ENCODE measurements at regions not wholly inside any gene's neighbourhood (a gene's known extent, or its start where the extent isn't known, plus 50 kb on each side); places are given as distances from the start of the nearest gene placed in this dataset.
A peak's percentile ranks its signal among the peaks of the same experiment; 100 is the strongest.

DNA sequence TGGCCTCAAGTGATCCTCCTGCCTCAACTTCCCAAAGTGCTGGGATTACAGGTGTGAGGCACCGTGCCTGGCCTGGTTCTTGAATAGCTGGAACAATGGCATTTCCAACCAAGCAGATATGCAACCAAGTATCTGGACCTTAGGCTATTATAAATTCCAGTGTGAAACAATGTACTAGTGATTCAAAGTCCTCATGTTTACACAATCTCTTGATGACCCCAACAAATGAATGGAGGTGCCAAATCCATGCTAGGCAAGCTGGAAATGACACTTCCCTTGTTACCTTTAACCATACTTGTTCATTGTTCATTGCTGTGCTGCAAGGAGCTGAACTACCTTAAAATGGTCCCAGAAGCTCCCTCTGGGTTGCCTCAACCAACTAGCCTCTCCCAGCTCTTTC, 282.2 kb upstream of the KLF14 start:
- H3K36me3 Mint-ChIP-seq (ENCODE audit: low read depth): peaks cover 21% of the 10 kb centered on the region
- no peak overlapping the region for H3K27ac Mint-ChIP-seq
- H3K9me3 Mint-ChIP-seq: peaks cover 5% of the 10 kb centered on the region
- intact Hi-C loops (cut with micrococcal nuclease): no loop called here
- DNase-seq: no peak
- no peaks in the 10 kb centered on the region for H3K27me3 Mint-ChIP-seq
- H3K4me3 Mint-ChIP-seq: no peak overlapping the region
- peaks cover 50% of the 10 kb centered on the region for H3K4me1 Mint-ChIP-seq

DNA sequence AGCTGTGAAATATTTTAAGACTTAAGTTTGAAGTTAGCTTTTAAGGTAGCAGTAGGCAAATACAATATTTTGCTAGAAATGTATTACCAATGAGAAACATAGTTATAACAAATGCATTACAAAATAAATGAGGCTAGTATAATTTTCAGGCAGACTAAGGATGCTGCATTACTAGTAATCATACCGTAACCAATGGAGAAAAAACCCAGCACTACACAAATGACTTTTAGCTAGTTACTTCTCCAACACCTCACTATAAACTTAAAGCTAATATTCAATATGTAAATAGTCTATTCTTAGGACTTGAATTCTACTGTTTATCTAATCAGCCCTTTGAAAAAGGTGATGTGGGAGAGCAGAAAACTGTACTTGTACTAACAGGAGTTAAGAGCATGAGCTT, 285.3 kb upstream of the KLF14 start:
- no peak overlapping the region for H3K27ac Mint-ChIP-seq
- H3K4me1 Mint-ChIP-seq: peaks cover 41% of the 10 kb centered on the region
- H3K9me3 Mint-ChIP-seq: peaks cover 9% of the 10 kb centered on the region
- H3K4me3 Mint-ChIP-seq: no peak overlapping the region
- no peak for DNase-seq
- H3K36me3 Mint-ChIP-seq (ENCODE audit: low read depth): peaks cover 39% of the 10 kb centered on the region
- intact Hi-C loops (cut with micrococcal nuclease): no loop called here
- H3K27me3 Mint-ChIP-seq: no peaks in the 10 kb centered on the region

DNA sequence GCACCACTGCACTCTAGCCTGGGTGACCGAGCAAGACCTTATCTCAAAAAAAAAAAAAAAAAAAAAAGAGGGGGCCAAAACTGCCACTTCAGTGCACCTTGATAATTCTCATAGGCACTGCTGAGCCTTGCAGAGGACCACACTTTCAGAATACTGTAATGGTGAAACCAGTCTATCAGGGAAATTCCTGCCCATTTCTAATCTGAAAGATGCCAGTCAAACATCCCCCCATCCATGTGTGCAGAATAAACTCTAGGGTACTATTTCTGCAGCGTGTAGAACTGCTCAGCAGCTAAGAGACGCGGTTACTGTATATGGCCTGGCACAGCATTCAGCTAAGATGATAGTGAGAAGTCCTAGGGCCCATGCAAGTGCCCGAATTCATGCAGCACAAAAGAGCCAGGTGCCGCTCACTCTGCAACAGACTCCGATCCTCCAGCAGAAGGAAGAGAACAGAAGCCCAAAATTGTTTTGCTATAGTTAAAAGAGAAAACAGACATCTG, 286.8 kb upstream of the KLF14 start:
- Mint-ChIP-seq H3K4me1 (peaks cover 42% of the 10 kb centered on the region), H3K4me3 (peak overlapping the region; percentile 31), H3K9me3 (peaks cover 9% of the 10 kb centered on the region), H3K27me3 (no peaks in the 10 kb centered on the region), H3K36me3 (ENCODE audit: low read depth) (peaks cover 43% of the 10 kb centered on the region), H3K27ac (peak overlapping the region; percentile 76)
- peak; percentile 56 for DNase-seq
- intact Hi-C loops (cut with micrococcal nuclease): loop anchor here (1.0 kb wide), 2 partner anchors 9 to 10 kb away; no protein-coding TSS in a partner anchor

DNA sequence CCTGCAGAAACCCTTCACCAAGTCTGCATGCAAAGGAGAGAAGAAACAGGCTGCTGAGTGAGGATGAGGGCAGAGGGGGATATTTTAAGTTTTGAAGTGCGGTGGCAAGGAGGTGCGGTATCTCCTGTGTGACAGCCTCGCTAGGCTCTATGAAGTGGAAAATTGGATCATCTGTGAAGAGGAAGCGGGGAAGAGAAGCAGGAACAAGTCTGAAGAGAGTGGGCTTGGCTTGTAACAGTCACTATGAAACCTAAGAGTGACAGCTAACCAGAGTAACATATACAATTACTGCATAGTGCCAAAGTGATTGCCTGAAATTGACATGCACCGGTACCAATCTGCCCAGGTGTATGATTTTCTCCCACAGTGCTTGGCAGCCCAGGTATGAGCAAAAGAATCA, 287.5 kb upstream of the KLF14 start:
- Mint-ChIP-seq H3K9me3 (peaks cover 9% of the 10 kb centered on the region), H3K36me3 (ENCODE audit: low read depth) (peaks cover 43% of the 10 kb centered on the region), H3K4me1 (peaks cover 45% of the 10 kb centered on the region), H3K4me3 (peak overlapping the region; percentile 31), H3K27me3 (no peaks in the 10 kb centered on the region), H3K27ac (peak overlapping the region; percentile 76)
- no peak for DNase-seq
- intact Hi-C loops (cut with micrococcal nuclease): loop anchor here (1.0 kb wide), 2 partner anchors 9 to 10 kb away; no protein-coding TSS in a partner anchor

- H3K36me3 Mint-ChIP-seq (ENCODE audit: low read depth): peaks cover 43% of the 10 kb centered on the region
Measured at GRCh38 chr7:131021902-131022301, 287.9 kb upstream of the KLF14 start.

GRCh38 chr7:131026297-131027000, 292.4 kb upstream of the KLF14 start:
- peaks cover 54% of the 10 kb centered on the region for H3K4me1 Mint-ChIP-seq
- H3K36me3 Mint-ChIP-seq (ENCODE audit: low read depth): peaks cover 41% of the 10 kb centered on the region
- DNase-seq: no peak
- peaks cover 4% of the 10 kb centered on the region for H3K9me3 Mint-ChIP-seq
- no peak overlapping the region for H3K4me3 Mint-ChIP-seq
- H3K27ac Mint-ChIP-seq: peak overlapping the region; percentile 45
- intact Hi-C loops (cut with micrococcal nuclease): loop anchor here (5.0 kb wide), 1 partner anchor 379 kb away; no protein-coding TSS in a partner anchor
- H3K27me3 Mint-ChIP-seq: no peaks in the 10 kb centered on the region

More at GRCh38 chr7:131021902-131022301, 287.9 kb upstream of the KLF14 start:
- intact Hi-C loops (cut with micrococcal nuclease): loop anchor here (1.0 kb wide), 2 partner anchors 9 to 10 kb away; no protein-coding TSS in a partner anchor
- H3K27me3 Mint-ChIP-seq: no peaks in the 10 kb centered on the region
- peak overlapping the region; percentile 76 for H3K27ac Mint-ChIP-seq
- peak overlapping the region; percentile 31 for H3K4me3 Mint-ChIP-seq
- DNase-seq: no peak
- H3K9me3 Mint-ChIP-seq: peaks cover 9% of the 10 kb centered on the region
- peaks cover 48% of the 10 kb centered on the region for H3K4me1 Mint-ChIP-seq

DNA sequence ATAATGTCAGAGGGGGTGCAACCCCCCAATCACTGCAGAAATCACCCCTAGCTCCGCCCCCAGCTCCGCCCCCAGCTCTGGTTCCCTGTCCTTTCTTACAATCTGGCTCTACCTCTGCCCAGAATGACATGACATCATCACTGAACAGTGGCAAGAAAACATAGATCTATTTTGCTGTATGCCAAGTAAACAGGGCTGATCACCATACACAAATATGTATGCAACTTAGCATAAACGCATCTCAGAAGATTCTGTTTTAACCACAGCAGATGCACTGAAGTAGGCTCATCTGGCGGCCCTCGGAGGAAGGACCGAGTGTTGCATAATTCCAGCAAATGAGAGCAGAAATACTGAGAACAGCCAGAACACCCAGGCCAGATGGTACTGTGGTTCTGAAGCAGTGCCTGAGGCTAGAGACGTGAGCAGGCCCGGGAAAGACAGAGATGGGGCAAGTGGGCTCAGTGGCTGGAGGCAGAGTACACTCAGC, 293.3 kb upstream of the KLF14 start:
- Mint-ChIP-seq H3K9me3 (peaks cover 4% of the 10 kb centered on the region), H3K4me1 (peaks cover 56% of the 10 kb centered on the region), H3K36me3 (ENCODE audit: low read depth) (peaks cover 37% of the 10 kb centered on the region), H3K27ac (peak overlapping the region; percentile 83), H3K4me3 (peak overlapping the region; percentile 40), H3K27me3 (no peaks in the 10 kb centered on the region)
- intact Hi-C loops (cut with micrococcal nuclease): loop anchor here (5.0 kb wide), 1 partner anchor 380 kb away; no protein-coding TSS in a partner anchor
- peak; percentile 76 for DNase-seq

DNA sequence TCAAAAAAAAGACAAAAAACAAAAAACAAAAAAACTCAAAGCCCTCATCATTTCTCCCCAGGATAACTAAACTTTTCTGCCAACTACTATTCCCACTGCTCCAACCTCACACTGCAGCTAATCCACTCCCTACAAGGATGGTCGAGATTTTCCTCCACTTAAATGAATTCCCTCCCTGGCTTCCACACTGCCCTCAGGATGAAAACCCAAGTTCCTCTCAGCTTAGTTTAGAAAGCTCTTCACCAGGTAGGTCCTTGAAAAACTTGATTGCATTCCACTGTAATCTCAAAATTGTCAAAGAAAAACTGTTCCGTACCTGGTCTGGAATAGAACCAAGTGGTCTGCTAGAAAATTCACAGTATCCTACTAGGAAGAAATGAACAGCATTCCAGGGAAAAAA, 294.3 kb upstream of the KLF14 start:
- H3K36me3 Mint-ChIP-seq (ENCODE audit: low read depth): peaks cover 37% of the 10 kb centered on the region
- intact Hi-C loops (cut with micrococcal nuclease): loop anchor here (5.0 kb wide), 1 partner anchor 381 kb away; no protein-coding TSS in a partner anchor
- H3K27me3 Mint-ChIP-seq: no peaks in the 10 kb centered on the region
- DNase-seq: no peak
- peaks cover 4% of the 10 kb centered on the region for H3K9me3 Mint-ChIP-seq
- peaks cover 56% of the 10 kb centered on the region for H3K4me1 Mint-ChIP-seq
- peak overlapping the region; percentile 82 for H3K27ac Mint-ChIP-seq
- peak overlapping the region; percentile 42 for H3K4me3 Mint-ChIP-seq

GRCh38 chr7:131029002-131029401, 295.0 kb upstream of the KLF14 start:
- peaks cover 61% of the 10 kb centered on the region for H3K4me1 Mint-ChIP-seq
- DNase-seq: no peak
- H3K9me3 Mint-ChIP-seq: peaks cover 2% of the 10 kb centered on the region
- intact Hi-C loops (cut with micrococcal nuclease): loop anchor here (5.0 kb wide), 1 partner anchor 382 kb away; no protein-coding TSS in a partner anchor
- H3K27me3 Mint-ChIP-seq: no peaks in the 10 kb centered on the region
- H3K4me3 Mint-ChIP-seq: no peak overlapping the region
- H3K27ac Mint-ChIP-seq: peak overlapping the region; percentile 44
- peaks cover 31% of the 10 kb centered on the region for H3K36me3 Mint-ChIP-seq (ENCODE audit: low read depth)

DNA sequence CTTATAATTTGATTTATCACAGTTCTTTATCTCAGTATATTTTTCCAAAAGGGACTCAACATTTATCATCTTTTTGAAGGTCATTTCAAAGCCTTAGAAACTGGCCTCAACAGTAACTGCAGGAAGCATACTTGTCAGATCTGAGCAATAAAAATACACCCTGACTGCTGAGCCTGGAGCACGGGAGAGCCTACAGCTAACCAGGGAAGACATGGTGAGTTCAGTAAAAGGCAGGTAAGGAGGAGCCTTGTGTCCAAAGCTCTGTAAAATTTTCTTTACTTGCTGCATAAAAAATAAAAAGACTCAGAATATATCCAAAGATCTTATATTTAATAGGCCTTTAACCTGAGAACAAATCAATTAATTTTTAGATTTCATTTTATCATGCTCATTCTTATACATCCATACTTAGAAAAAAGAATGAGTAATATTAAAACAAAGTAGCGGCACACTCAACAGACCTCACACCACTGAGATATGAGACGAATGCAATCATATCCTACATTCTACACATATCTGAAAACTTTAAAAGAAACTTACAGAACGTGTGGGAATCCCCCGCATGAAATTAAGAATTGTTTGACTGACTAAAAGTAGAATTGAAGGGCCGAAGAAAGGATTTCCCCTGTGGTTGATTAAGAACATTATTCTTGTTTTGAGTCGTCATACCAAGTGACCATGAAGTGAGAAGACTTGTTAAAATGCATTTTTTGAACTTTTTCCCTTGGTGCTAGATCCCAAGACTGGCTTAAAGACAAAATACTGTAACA, 296.4 kb upstream of the MKLN1 start:
- peaks cover 25% of the 10 kb centered on the region for H3K36me3 Mint-ChIP-seq (ENCODE audit: low read depth)
- H3K27ac Mint-ChIP-seq: peak overlapping the region; percentile 93
- peak overlapping the region; percentile 50 for H3K4me3 Mint-ChIP-seq
- H3K4me1 Mint-ChIP-seq: peaks cover 60% of the 10 kb centered on the region
- DNase-seq: peak; percentile 73
- H3K9me3 Mint-ChIP-seq: no peaks in the 10 kb centered on the region
- no peaks in the 10 kb centered on the region for H3K27me3 Mint-ChIP-seq
- intact Hi-C loops (cut with micrococcal nuclease): loop anchor here (1.0 to 5.0 kb wide), 6 partner anchors 10 to 118 kb away; no protein-coding TSS in a partner anchor

DNA sequence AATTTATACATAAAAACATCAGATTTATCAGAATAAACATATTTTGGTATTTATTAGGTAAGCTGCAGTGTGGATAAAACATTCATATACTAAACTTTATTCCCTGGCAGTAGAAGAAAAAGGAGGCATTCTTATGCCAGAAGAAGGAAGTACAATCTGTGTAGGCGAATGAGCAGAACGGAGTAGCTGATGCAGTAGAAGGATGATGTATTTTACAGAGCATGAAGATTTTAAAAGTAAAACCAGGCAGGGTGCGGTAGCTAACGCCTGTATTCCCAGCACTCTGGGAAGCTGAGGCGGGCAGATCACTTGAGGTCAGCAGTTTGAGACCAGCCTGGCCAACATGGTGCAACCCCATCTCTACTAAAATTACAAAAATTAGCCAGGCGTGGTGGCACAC, 294.9 kb upstream of the MKLN1 start:
- peak overlapping the region; percentile 26 for H3K4me3 Mint-ChIP-seq
- H3K9me3 Mint-ChIP-seq: no peaks in the 10 kb centered on the region
- no peaks in the 10 kb centered on the region for H3K27me3 Mint-ChIP-seq
- H3K4me1 Mint-ChIP-seq: peaks cover 53% of the 10 kb centered on the region
- H3K36me3 Mint-ChIP-seq (ENCODE audit: low read depth): peaks cover 25% of the 10 kb centered on the region
- peak overlapping the region; percentile 72 for H3K27ac Mint-ChIP-seq
- DNase-seq: no peak
- intact Hi-C loops (cut with micrococcal nuclease): loop anchor here (5.0 kb wide), 1 partner anchor 35 kb away; no protein-coding TSS in a partner anchor

GRCh38 chr7:131034166-131034881, 293.4 kb upstream of the MKLN1 start:
- Mint-ChIP-seq H3K27me3 (no peaks in the 10 kb centered on the region), H3K4me1 (peaks cover 49% of the 10 kb centered on the region)
- DNase-seq: no peak

More at GRCh38 chr7:131034166-131034881, 293.4 kb upstream of the MKLN1 start:
- Mint-ChIP-seq H3K9me3 (no peaks in the 10 kb centered on the region), H3K4me3 (no peak overlapping the region), H3K27ac (peak overlapping the region; percentile 2), H3K36me3 (ENCODE audit: low read depth) (peaks cover 17% of the 10 kb centered on the region)
- intact Hi-C loops (cut with micrococcal nuclease): loop anchor here (5.0 kb wide), 1 partner anchor 37 kb away; no protein-coding TSS in a partner anchor

Measured in activated CD4-positive, alpha-beta T cell treated with anti-CD3 and anti-CD28 coated beads, Interleukin-2, amount 10 ng/mL, durations not matched to agents 24 days and 14 days (primary cell).